ENCODE measurements at regions not wholly inside any gene's neighbourhood (a gene's known extent, or its start where the extent isn't known, plus 50 kb on each side); places are given as distances from the start of the nearest gene placed in this dataset.

DNA sequence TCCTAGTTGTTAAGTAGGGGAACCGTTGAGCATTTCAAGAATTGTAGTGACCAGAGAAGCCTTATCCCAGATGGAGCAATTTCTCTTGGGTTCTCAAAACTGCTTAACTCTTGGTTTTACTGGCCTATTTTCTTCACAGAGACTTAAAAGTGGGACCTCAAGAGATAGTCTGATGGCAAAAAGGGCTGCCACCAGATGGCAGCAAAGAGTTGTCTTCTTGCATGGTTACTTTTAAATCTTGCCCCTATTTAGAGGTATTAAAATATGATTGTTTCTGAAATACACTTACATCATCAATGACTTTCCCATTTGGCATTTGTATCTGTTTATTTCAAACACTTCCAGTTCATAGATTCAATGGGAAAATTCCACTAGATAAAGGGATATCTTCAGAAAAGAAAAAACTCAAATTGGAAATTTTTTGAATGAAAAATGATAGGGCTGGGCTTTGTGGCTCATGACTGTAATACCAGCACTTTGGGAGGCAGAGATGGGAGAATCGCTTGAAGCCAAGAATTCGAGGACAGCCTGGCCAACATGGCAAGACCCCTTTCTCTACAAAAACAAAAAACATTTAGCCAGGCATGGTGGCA is 69.9 kb upstream of the CNTN1 start:
- Histone ChIP-seq H3K4me1 (ENCODE audit: control insufficient read depth in 5 of 5, insufficient read depth in 5 of 5, low read length in 5 of 5) (no peaks in the 10 kb centered on the region), H3K27me3 (ENCODE audit: control insufficient read depth in 3 of 3, insufficient read depth in 3 of 3, low read length in 2 of 3) (no peaks in the 10 kb centered on the region), H3K36me3 (ENCODE audit: control insufficient read depth in 4 of 4, insufficient read depth in 4 of 4, low read length in 4 of 4) (no peaks in the 10 kb centered on the region), H3K9me3 (ENCODE audit: control insufficient read depth in 4 of 4, insufficient read depth in 3 of 4, low read length in 3 of 4) (no peaks in the 10 kb centered on the region), H3K27ac (ENCODE audit: low read depth in 1 of 2, low read length in 1 of 2) (no peak overlapping the region), H3K4me3 (no peak overlapping the region), H3K9ac (ENCODE audit: insufficient read depth in 1 of 2, low read length in 2 of 2) (no peak overlapping the region)
- TF ChIP-seq, protein P1, sequence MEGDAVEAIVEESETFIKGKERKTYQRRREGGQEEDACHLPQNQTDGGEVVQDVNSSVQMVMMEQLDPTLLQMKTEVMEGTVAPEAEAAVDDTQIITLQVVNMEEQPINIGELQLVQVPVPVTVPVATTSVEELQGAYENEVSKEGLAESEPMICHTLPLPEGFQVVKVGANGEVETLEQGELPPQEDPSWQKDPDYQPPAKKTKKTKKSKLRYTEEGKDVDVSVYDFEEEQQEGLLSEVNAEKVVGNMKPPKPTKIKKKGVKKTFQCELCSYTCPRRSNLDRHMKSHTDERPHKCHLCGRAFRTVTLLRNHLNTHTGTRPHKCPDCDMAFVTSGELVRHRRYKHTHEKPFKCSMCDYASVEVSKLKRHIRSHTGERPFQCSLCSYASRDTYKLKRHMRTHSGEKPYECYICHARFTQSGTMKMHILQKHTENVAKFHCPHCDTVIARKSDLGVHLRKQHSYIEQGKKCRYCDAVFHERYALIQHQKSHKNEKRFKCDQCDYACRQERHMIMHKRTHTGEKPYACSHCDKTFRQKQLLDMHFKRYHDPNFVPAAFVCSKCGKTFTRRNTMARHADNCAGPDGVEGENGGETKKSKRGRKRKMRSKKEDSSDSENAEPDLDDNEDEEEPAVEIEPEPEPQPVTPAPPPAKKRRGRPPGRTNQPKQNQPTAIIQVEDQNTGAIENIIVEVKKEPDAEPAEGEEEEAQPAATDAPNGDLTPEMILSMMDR (IDR thresholded peaks at IDR 0.05; ENCODE audit: control extremely low read depth, extremely low read depth), result peak; percentile 41
- ATAC-seq (ENCODE audit: insufficient read depth, low FRiP score) (no peak), DNase-seq (peak; percentile 62 to 87 (median 79))
- WGBS, 2 donors, result 37 to 59% methylated on average over 3 of the region's 3 CpGs

DNA sequence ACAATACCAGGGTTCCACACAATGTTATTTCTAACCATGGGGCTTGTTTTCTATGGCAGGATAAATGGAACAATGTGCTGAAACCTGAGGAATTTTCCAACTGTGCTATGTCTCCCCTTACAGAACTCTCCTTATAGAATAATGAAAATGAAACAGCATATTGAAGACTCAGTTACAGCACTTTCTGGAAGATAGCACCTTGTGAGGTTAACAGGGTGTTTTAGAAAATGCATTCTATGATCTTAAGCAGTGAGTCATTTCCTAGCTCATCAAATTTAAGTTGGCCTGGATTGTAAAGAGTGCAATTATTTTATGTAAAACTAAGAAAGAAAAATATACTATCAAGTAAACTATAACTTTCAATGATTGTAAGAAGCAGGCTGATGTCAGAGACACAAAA is 60.1 kb upstream of the CNTN1 start:
- Histone ChIP-seq H3K36me3 (ENCODE audit: control insufficient read depth in 4 of 4, insufficient read depth in 4 of 4, low read length in 4 of 4) (no peaks in the 10 kb centered on the region), H3K9me3 (ENCODE audit: control insufficient read depth in 4 of 4, insufficient read depth in 3 of 4, low read length in 3 of 4) (no peaks in the 10 kb centered on the region), H3K4me3 (no peak overlapping the region), H3K27me3 (ENCODE audit: control insufficient read depth in 3 of 3, insufficient read depth in 3 of 3, low read length in 2 of 3) (no peaks in the 10 kb centered on the region), H3K4me1 (ENCODE audit: control insufficient read depth in 5 of 5, insufficient read depth in 5 of 5, low read length in 5 of 5) (peaks cover 0 to 8% (median 0%) of the 10 kb centered on the region in 5 donors), H3K27ac (ENCODE audit: low read depth in 1 of 2, low read length in 1 of 2) (no peak overlapping the region), H3K9ac (ENCODE audit: insufficient read depth in 1 of 2, low read length in 2 of 2) (no peak overlapping the region)
- no peak for DNase-seq
- ATAC-seq (ENCODE audit: insufficient read depth, low FRiP score), result no peak
- TF ChIP-seq, protein P1 (IDR thresholded peaks at IDR 0.05; ENCODE audit: control extremely low read depth, extremely low read depth), result no peak

- H3K4me3 ChIP-seq, result no peak overlapping the region
- TF ChIP-seq, protein P1 (IDR thresholded peaks at IDR 0.05; ENCODE audit: control extremely low read depth, extremely low read depth), result no peak
- H3K4me1 ChIP-seq (ENCODE audit: control insufficient read depth in 5 of 5, insufficient read depth in 5 of 5, low read length in 5 of 5), result peaks cover 0 to 8% (median 0%) of the 10 kb centered on the region in 5 donors
- peak in 1 of 3 donors; percentile 46 for DNase-seq
- no peak overlapping the region for H3K27ac ChIP-seq (ENCODE audit: low read depth in 1 of 2, low read length in 1 of 2)
- H3K9ac ChIP-seq (ENCODE audit: insufficient read depth in 1 of 2, low read length in 2 of 2), result no peak overlapping the region
- no peaks in the 10 kb centered on the region for H3K36me3 ChIP-seq (ENCODE audit: control insufficient read depth in 4 of 4, insufficient read depth in 4 of 4, low read length in 4 of 4)
- H3K27me3 ChIP-seq (ENCODE audit: control insufficient read depth in 3 of 3, insufficient read depth in 3 of 3, low read length in 2 of 3), result no peaks in the 10 kb centered on the region
- WGBS, 2 donors, result 74 to 79% methylated on average over 3 of the region's 3 CpGs
- no peaks in the 10 kb centered on the region for H3K9me3 ChIP-seq (ENCODE audit: control insufficient read depth in 4 of 4, insufficient read depth in 3 of 4, low read length in 3 of 4)
- ATAC-seq (ENCODE audit: insufficient read depth, low FRiP score), result no peak
Observed at GRCh38 chr12:40632933-40633332, 59.3 kb upstream of the CNTN1 start.
